ENCODE measurements at regions not wholly inside any gene's neighbourhood (a gene's known extent, or its start where the extent isn't known, plus 50 kb on each side); places are given as distances from the start of the nearest gene placed in this dataset.

GRCh38 chr9:79129865-79130480 is 441.8 kb upstream of the TLE4 start:
- no peaks in the 10 kb centered on the region for H3K36me3 Mint-ChIP-seq (ENCODE audit: low read depth)
- no peak overlapping the region for H3K27ac Mint-ChIP-seq
- peak; percentile 32 for DNase-seq
- no peaks in the 10 kb centered on the region for H3K4me1 Mint-ChIP-seq (ENCODE audit: low read depth)
- H3K27me3 Mint-ChIP-seq = no peaks in the 10 kb centered on the region
- H3K9me3 Mint-ChIP-seq = no peaks in the 10 kb centered on the region
- no peak overlapping the region for H3K4me3 Mint-ChIP-seq

GRCh38 chr9:79131246-79131774 is 440.5 kb upstream of the TLE4 start:
- Mint-ChIP-seq H3K9me3 (no peaks in the 10 kb centered on the region), H3K27ac (no peak overlapping the region), H3K4me3 (no peak overlapping the region), H3K4me1 (ENCODE audit: low read depth) (no peaks in the 10 kb centered on the region), H3K27me3 (no peaks in the 10 kb centered on the region), H3K36me3 (ENCODE audit: low read depth) (no peaks in the 10 kb centered on the region)
- no peak for DNase-seq

GRCh38 chr9:79131824-79132377 is 439.9 kb upstream of the TLE4 start:
- no peak overlapping the region for H3K4me3 Mint-ChIP-seq
- H3K36me3 Mint-ChIP-seq (ENCODE audit: low read depth) = no peaks in the 10 kb centered on the region
- H3K9me3 Mint-ChIP-seq = no peaks in the 10 kb centered on the region
- no peaks in the 10 kb centered on the region for H3K27me3 Mint-ChIP-seq
- H3K27ac Mint-ChIP-seq = no peak overlapping the region
- DNase-seq = no peak
- no peaks in the 10 kb centered on the region for H3K4me1 Mint-ChIP-seq (ENCODE audit: low read depth)

GRCh38 chr9:79134654-79135053 is 437.1 kb upstream of the TLE4 start:
- Mint-ChIP-seq H3K27me3 (no peaks in the 10 kb centered on the region), H3K9me3 (no peaks in the 10 kb centered on the region), H3K27ac (no peak overlapping the region), H3K4me3 (no peak overlapping the region), H3K36me3 (ENCODE audit: low read depth) (no peaks in the 10 kb centered on the region), H3K4me1 (ENCODE audit: low read depth) (no peaks in the 10 kb centered on the region)
- DNase-seq = no peak

GRCh38 chr9:79135681-79136415 is 435.9 kb upstream of the TLE4 start:
- Mint-ChIP-seq H3K36me3 (ENCODE audit: low read depth) (no peaks in the 10 kb centered on the region), H3K27ac (no peak overlapping the region), H3K4me1 (ENCODE audit: low read depth) (no peaks in the 10 kb centered on the region), H3K9me3 (no peaks in the 10 kb centered on the region), H3K4me3 (no peak overlapping the region), H3K27me3 (no peaks in the 10 kb centered on the region)
- DNase-seq = no peak

GRCh38 chr9:79140751-79141150 is 431.0 kb upstream of the TLE4 start:
- Mint-ChIP-seq H3K27me3 (no peaks in the 10 kb centered on the region), H3K27ac (no peak overlapping the region), H3K36me3 (ENCODE audit: low read depth) (no peaks in the 10 kb centered on the region), H3K9me3 (no peaks in the 10 kb centered on the region), H3K4me3 (no peak overlapping the region), H3K4me1 (ENCODE audit: low read depth) (no peaks in the 10 kb centered on the region)
- DNase-seq = no peak

GRCh38 chr9:79143211-79143610 is 428.6 kb upstream of the TLE4 start:
- no peak for DNase-seq
- Mint-ChIP-seq H3K36me3 (ENCODE audit: low read depth) (no peaks in the 10 kb centered on the region), H3K27ac (no peak overlapping the region), H3K9me3 (no peaks in the 10 kb centered on the region), H3K27me3 (no peaks in the 10 kb centered on the region), H3K4me1 (ENCODE audit: low read depth) (no peaks in the 10 kb centered on the region), H3K4me3 (no peak overlapping the region)

GRCh38 chr9:79145442-79145841 is 426.3 kb upstream of the TLE4 start:
- Mint-ChIP-seq H3K9me3 (no peaks in the 10 kb centered on the region), H3K27me3 (peaks cover 2% of the 10 kb centered on the region)
- no peak for DNase-seq

GRCh38 chr9:79149585-79149984 is 422.2 kb upstream of the TLE4 start:
- no peaks in the 10 kb centered on the region for H3K9me3 Mint-ChIP-seq
- no peaks in the 10 kb centered on the region for H3K4me1 Mint-ChIP-seq (ENCODE audit: low read depth)
- no peak overlapping the region for H3K27ac Mint-ChIP-seq
- H3K4me3 Mint-ChIP-seq = no peak overlapping the region
- peaks cover 2% of the 10 kb centered on the region for H3K27me3 Mint-ChIP-seq
- DNase-seq = no peak
- no peaks in the 10 kb centered on the region for H3K36me3 Mint-ChIP-seq (ENCODE audit: low read depth)

More at GRCh38 chr9:79145442-79145841, 426.3 kb upstream of the TLE4 start:
- Mint-ChIP-seq H3K4me1 (ENCODE audit: low read depth) (no peaks in the 10 kb centered on the region), H3K36me3 (ENCODE audit: low read depth) (no peaks in the 10 kb centered on the region), H3K27ac (no peak overlapping the region), H3K4me3 (no peak overlapping the region)

- Mint-ChIP-seq H3K9me3 (no peaks in the 10 kb centered on the region), H3K27me3 (peaks cover 2% of the 10 kb centered on the region), H3K4me1 (ENCODE audit: low read depth) (no peaks in the 10 kb centered on the region), H3K27ac (no peak overlapping the region), H3K4me3 (no peak overlapping the region), H3K36me3 (ENCODE audit: low read depth) (no peaks in the 10 kb centered on the region)
- DNase-seq = no peak
Measured at GRCh38 chr9:79151791-79152190, 420.0 kb upstream of the TLE4 start.

GRCh38 chr9:79152306-79152705 is 419.5 kb upstream of the TLE4 start:
- Mint-ChIP-seq H3K9me3 (no peaks in the 10 kb centered on the region), H3K36me3 (ENCODE audit: low read depth) (no peaks in the 10 kb centered on the region), H3K4me3 (no peak overlapping the region), H3K4me1 (ENCODE audit: low read depth) (no peaks in the 10 kb centered on the region), H3K27ac (no peak overlapping the region), H3K27me3 (peaks cover 2% of the 10 kb centered on the region)
- no peak for DNase-seq

- Mint-ChIP-seq H3K27ac (no peak overlapping the region), H3K27me3 (no peaks in the 10 kb centered on the region), H3K36me3 (ENCODE audit: low read depth) (no peaks in the 10 kb centered on the region), H3K4me1 (ENCODE audit: low read depth) (no peaks in the 10 kb centered on the region), H3K9me3 (no peaks in the 10 kb centered on the region), H3K4me3 (no peak overlapping the region)
- no peak for DNase-seq
Measured at GRCh38 chr9:79154806-79155205, 417.0 kb upstream of the TLE4 start.

GRCh38 chr9:79155308-79155707 is 416.5 kb upstream of the TLE4 start:
- H3K4me1 Mint-ChIP-seq (ENCODE audit: low read depth) = no peaks in the 10 kb centered on the region
- H3K27ac Mint-ChIP-seq = no peak overlapping the region
- H3K36me3 Mint-ChIP-seq (ENCODE audit: low read depth) = no peaks in the 10 kb centered on the region
- H3K4me3 Mint-ChIP-seq = no peak overlapping the region
- H3K27me3 Mint-ChIP-seq = no peaks in the 10 kb centered on the region
- no peaks in the 10 kb centered on the region for H3K9me3 Mint-ChIP-seq
- DNase-seq = no peak

GRCh38 chr9:79163544-79163943 is 408.2 kb upstream of the TLE4 start:
- Mint-ChIP-seq H3K9me3 (no peaks in the 10 kb centered on the region), H3K27me3 (no peaks in the 10 kb centered on the region), H3K4me3 (no peak overlapping the region), H3K36me3 (ENCODE audit: low read depth) (no peaks in the 10 kb centered on the region), H3K27ac (no peak overlapping the region), H3K4me1 (ENCODE audit: low read depth) (peaks cover 4% of the 10 kb centered on the region)
- no peak for DNase-seq

GRCh38 chr9:79164406-79164805 is 407.4 kb upstream of the TLE4 start:
- H3K27me3 Mint-ChIP-seq = no peaks in the 10 kb centered on the region
- no peak overlapping the region for H3K4me3 Mint-ChIP-seq
- H3K9me3 Mint-ChIP-seq = no peaks in the 10 kb centered on the region
- no peak for DNase-seq
- H3K36me3 Mint-ChIP-seq (ENCODE audit: low read depth) = no peaks in the 10 kb centered on the region
- H3K27ac Mint-ChIP-seq = no peak overlapping the region
- H3K4me1 Mint-ChIP-seq (ENCODE audit: low read depth) = peaks cover 4% of the 10 kb centered on the region
